ENCODE measurements at regions not wholly inside any gene's neighbourhood (a gene's known extent, or its start where the extent isn't known, plus 50 kb on each side); places are given as distances from the start of the nearest gene placed in this dataset.

DNA sequence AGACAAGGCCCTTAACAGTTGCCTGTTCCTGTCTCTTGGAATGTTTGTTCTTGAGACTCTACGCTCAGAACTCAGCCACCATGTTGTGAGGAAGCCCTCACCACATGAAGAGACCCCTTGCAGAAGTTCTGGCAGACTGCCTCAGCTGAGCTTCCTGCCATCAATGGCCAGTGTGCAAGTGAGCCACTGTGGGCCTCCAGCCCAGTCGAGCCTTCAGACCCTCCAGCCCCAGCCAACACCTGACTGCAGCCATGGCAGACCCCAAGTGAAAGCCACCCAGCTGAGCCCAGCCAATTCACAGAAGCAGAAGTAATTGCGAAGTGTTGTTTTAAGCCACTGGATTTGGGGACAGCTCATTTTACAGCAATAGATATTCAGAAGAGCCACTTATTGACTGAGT lies 78.3 kb downstream of the SNX5 start:
- TF ChIP-seq POLR2A (IDR thresholded peaks at IDR 0.05) (no peak), POLR2AphosphoS5 (IDR thresholded peaks at IDR 0.05) (no peak), CTCF (IDR thresholded peaks at IDR 0.05) (no peak)

Measured in breast epithelium (tissue), 3 donors.